ENCODE measurements at regions not wholly inside any gene's neighbourhood (a gene's known extent, or its start where the extent isn't known, plus 50 kb on each side); places are given as distances from the start of the nearest gene placed in this dataset.

DNA sequence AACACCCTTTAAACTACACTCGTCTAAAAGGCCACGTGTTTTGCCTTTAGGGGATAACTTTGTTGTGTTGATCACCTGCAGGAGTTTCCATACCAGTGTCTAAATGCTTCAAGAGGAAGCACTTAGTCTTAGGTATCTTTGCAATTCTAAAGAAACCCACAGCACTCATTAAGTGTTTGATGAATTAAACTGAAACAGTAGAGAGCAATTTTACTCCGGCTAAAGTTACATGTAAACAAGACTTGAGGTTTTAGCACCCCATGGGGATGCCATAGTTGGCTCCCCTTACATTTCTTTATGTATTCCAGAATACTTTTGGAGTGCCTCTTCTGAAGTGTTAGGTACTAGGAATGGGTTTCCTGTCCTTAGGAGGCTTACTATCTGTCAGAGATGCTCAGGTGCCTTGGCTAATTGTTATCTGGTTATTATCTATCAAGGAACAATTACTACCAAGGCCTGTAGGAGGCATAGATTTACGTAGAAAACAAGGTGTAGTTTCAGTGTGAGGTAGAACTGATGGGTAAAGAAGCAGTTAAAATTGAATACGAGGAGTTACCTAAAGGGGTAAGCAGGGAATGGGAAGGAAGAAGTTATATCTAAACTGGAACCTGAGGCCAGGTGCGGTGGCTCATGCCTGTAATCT, 176.8 kb upstream of the SAMSN1 start:
- TF ChIP-seq, protein P1, sequence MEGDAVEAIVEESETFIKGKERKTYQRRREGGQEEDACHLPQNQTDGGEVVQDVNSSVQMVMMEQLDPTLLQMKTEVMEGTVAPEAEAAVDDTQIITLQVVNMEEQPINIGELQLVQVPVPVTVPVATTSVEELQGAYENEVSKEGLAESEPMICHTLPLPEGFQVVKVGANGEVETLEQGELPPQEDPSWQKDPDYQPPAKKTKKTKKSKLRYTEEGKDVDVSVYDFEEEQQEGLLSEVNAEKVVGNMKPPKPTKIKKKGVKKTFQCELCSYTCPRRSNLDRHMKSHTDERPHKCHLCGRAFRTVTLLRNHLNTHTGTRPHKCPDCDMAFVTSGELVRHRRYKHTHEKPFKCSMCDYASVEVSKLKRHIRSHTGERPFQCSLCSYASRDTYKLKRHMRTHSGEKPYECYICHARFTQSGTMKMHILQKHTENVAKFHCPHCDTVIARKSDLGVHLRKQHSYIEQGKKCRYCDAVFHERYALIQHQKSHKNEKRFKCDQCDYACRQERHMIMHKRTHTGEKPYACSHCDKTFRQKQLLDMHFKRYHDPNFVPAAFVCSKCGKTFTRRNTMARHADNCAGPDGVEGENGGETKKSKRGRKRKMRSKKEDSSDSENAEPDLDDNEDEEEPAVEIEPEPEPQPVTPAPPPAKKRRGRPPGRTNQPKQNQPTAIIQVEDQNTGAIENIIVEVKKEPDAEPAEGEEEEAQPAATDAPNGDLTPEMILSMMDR (IDR thresholded peaks at IDR 0.05; ENCODE audit: unreplicated experiment) = no peak
- Mint-ChIP-seq H3K9me3 (no peaks in the 10 kb centered on the region), H3K4me1 (peaks cover 6% of the 10 kb centered on the region), H3K4me3 (no peak overlapping the region), H3K36me3 (no peaks in the 10 kb centered on the region), H3K27me3 (ENCODE audit: low read depth) (no peaks in the 10 kb centered on the region), H3K27ac (no peak overlapping the region)
- no peak for DNase-seq (ENCODE audit: low spot score in 2 of 2, unreplicated experiment in 2 of 2)

GRCh38 chr21:14720237-14720636, 174.1 kb upstream of the SAMSN1 start:
- no peak overlapping the region for H3K27ac Mint-ChIP-seq
- H3K36me3 Mint-ChIP-seq = no peaks in the 10 kb centered on the region
- no peak for DNase-seq (ENCODE audit: low spot score in 2 of 2, unreplicated experiment in 2 of 2)
- H3K4me3 Mint-ChIP-seq = no peak overlapping the region
- H3K4me1 Mint-ChIP-seq = peaks cover 10% of the 10 kb centered on the region
- H3K9me3 Mint-ChIP-seq = no peaks in the 10 kb centered on the region
- TF ChIP-seq, protein P1 (IDR thresholded peaks at IDR 0.05; ENCODE audit: unreplicated experiment) = no peak
- no peaks in the 10 kb centered on the region for H3K27me3 Mint-ChIP-seq (ENCODE audit: low read depth)

GRCh38 chr21:14718951-14719350, 172.8 kb upstream of the SAMSN1 start:
- Mint-ChIP-seq H3K9me3 (peaks cover 5% of the 10 kb centered on the region), H3K36me3 (peaks cover 1% of the 10 kb centered on the region), H3K4me1 (peaks cover 10% of the 10 kb centered on the region), H3K27ac (no peak overlapping the region), H3K27me3 (ENCODE audit: low read depth) (no peaks in the 10 kb centered on the region), H3K4me3 (no peak overlapping the region)
- TF ChIP-seq, protein P1 (IDR thresholded peaks at IDR 0.05; ENCODE audit: unreplicated experiment) = no peak
- DNase-seq (ENCODE audit: low spot score in 2 of 2, unreplicated experiment in 2 of 2) = no peak

DNA sequence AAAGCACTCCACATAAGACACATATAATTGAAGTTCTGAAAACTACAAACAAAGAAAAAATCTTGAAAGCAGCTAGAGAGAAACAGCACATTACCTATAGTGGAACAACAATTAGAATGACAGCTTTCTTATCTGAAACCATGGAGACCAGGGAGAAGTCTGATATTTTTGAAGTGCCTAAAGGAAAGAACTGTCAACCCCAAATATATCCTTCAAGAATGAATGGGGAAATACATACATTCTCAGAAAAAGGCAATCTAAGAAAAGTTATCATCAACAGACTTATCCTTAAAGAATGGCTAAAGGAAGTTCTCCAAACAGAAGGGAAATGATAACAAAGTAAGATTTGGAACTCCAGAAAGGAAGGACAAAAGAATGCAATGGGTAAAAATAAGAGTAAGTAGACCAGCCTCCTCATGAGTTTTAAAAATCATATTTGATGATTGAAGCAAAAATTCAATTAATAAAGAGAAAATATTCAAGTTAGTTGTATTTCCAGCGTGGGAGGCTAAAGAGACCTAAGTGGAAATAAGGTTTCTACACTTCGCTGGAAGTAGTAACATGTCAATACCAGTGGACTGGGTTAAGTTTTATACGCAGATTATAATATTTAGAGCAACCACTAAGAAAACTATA, 170.8 kb upstream of the SAMSN1 start:
- H3K4me1 Mint-ChIP-seq = peaks cover 10% of the 10 kb centered on the region
- H3K9me3 Mint-ChIP-seq = peaks cover 22% of the 10 kb centered on the region
- no peak for DNase-seq (ENCODE audit: low spot score in 2 of 2, unreplicated experiment in 2 of 2)
- H3K4me3 Mint-ChIP-seq = no peak overlapping the region
- TF ChIP-seq, protein P1 (IDR thresholded peaks at IDR 0.05; ENCODE audit: unreplicated experiment) = no peak
- H3K36me3 Mint-ChIP-seq = peaks cover 3% of the 10 kb centered on the region
- H3K27me3 Mint-ChIP-seq (ENCODE audit: low read depth) = no peaks in the 10 kb centered on the region
- no peak overlapping the region for H3K27ac Mint-ChIP-seq

GRCh38 chr21:14713109-14713508, 167.0 kb upstream of the SAMSN1 start:
- no peak for DNase-seq (ENCODE audit: low spot score in 2 of 2, unreplicated experiment in 2 of 2)
- Mint-ChIP-seq H3K9me3 (peaks cover 27% of the 10 kb centered on the region), H3K27ac (no peak overlapping the region), H3K27me3 (ENCODE audit: low read depth) (no peaks in the 10 kb centered on the region), H3K4me1 (peaks cover 4% of the 10 kb centered on the region), H3K4me3 (no peak overlapping the region), H3K36me3 (peaks cover 3% of the 10 kb centered on the region)
- TF ChIP-seq, protein P1 (IDR thresholded peaks at IDR 0.05; ENCODE audit: unreplicated experiment) = no peak

Measured in mesothelial cell of epicardium (in vitro differentiated cells).